ENCODE measurements at regions not wholly inside any gene's neighbourhood (a gene's known extent, or its start where the extent isn't known, plus 50 kb on each side); places are given as distances from the start of the nearest gene placed in this dataset.
"Not testable (repeated sequence)": the region's sequence is repeated elsewhere in the genome, so short reads cannot be mapped to it uniquely, and the experiment has no call there.

- no peak for DNase-seq
- intact Hi-C loops (cut with DNase I) = no loop called here
- no peak for TF ChIP-seq CTCF (IDR thresholded peaks at IDR 0.05)
- no peak for TF ChIP-seq POLR2A (IDR thresholded peaks at IDR 0.05)
- no peaks in the 10 kb centered on the region for H3K27me3 ChIP-seq
- H3K4me3 ChIP-seq = no peak overlapping the region
- H3K9me3 ChIP-seq = no peaks in the 10 kb centered on the region
- H3K4me1 ChIP-seq = peaks cover 0 to 21% (median 3%) of the 10 kb centered on the region in 3 donors
- WGBS, 2 donors = 76 to 81% methylated on average over 4 of the region's 4 CpGs
- no peaks in the 10 kb centered on the region for H3K36me3 ChIP-seq
- no peak overlapping the region for H3K27ac ChIP-seq
These were observed 108.7 kb upstream of the SGK1 start for GRCh38 chr6:134426623-134427022.

GRCh38 chr6:134425917-134426316 is 108.0 kb upstream of the SGK1 start:
- H3K36me3 ChIP-seq; intact Hi-C loops (cut with DNase I); H3K27ac ChIP-seq; DNase-seq; H3K4me3 ChIP-seq; H3K9me3 ChIP-seq; H3K27me3 ChIP-seq: not testable (repeated sequence)
- peaks cover 0 to 21% (median 3%) of the 10 kb centered on the region in 3 donors for H3K4me1 ChIP-seq
- WGBS, 2 donors = 79 to 95% methylated on average over 1 of the region's 1 CpG

GRCh38 chr6:134425513-134425912 is 107.6 kb upstream of the SGK1 start:
- intact Hi-C loops (cut with DNase I) = no loop called here
- no peak overlapping the region for H3K4me3 ChIP-seq
- H3K9me3 ChIP-seq = no peaks in the 10 kb centered on the region
- no peak for DNase-seq
- H3K27ac ChIP-seq = no peak overlapping the region
- peaks cover 0 to 21% (median 3%) of the 10 kb centered on the region in 3 donors for H3K4me1 ChIP-seq
- H3K27me3 ChIP-seq = no peaks in the 10 kb centered on the region
- TF ChIP-seq CTCF (IDR thresholded peaks at IDR 0.05) = no peak
- 62 to 85% methylated on average over 6 of the region's 6 CpGs for WGBS, 2 donors
- H3K36me3 ChIP-seq = no peaks in the 10 kb centered on the region

GRCh38 chr6:134424798-134425170 is 106.9 kb upstream of the SGK1 start:
- no peaks in the 10 kb centered on the region for H3K9me3 ChIP-seq
- no peak overlapping the region for H3K4me3 ChIP-seq
- intact Hi-C loops (cut with DNase I) = no loop called here
- TF ChIP-seq CTCF (IDR thresholded peaks at IDR 0.05) (no peak), POLR2A (IDR thresholded peaks at IDR 0.05) (no peak)
- 29 to 57% methylated on average over 1 of the region's 1 CpG for WGBS, 2 donors
- DNase-seq = no peak
- no peaks in the 10 kb centered on the region for H3K36me3 ChIP-seq
- peaks cover 0 to 29% (median 7%) of the 10 kb centered on the region in 3 donors for H3K4me1 ChIP-seq
- H3K27ac ChIP-seq = peak overlapping the region in 1 of 4 donors; percentile 13
- H3K27me3 ChIP-seq = no peaks in the 10 kb centered on the region

GRCh38 chr6:134424165-134424797 is 106.4 kb upstream of the SGK1 start:
- H3K4me1 ChIP-seq = peaks cover 0 to 34% (median 7%) of the 10 kb centered on the region in 3 donors
- H3K27me3 ChIP-seq = no peaks in the 10 kb centered on the region
- intact Hi-C loops (cut with DNase I) = no loop called here
- DNase-seq = no peak
- no peak overlapping the region for H3K4me3 ChIP-seq
- H3K27ac ChIP-seq = peak overlapping the region in 2 of 4 donors; percentile 13 to 39
- WGBS, 2 donors = 27 to 35% methylated on average over 2 of the region's 2 CpGs
- no peaks in the 10 kb centered on the region for H3K9me3 ChIP-seq
- no peaks in the 10 kb centered on the region for H3K36me3 ChIP-seq
- TF ChIP-seq POLR2A (IDR thresholded peaks at IDR 0.05) (no peak), CTCF (IDR thresholded peaks at IDR 0.05) (no peak)
